SU-DHL-6 (cell line): ENCODE measurements at regions not wholly inside any gene's neighbourhood (a gene's known extent, or its start where the extent isn't known, plus 50 kb on each side); places are given as distances from the start of the nearest gene placed in this dataset.

Source experiments
- EZH2phosphoT487 ChIP-seq: fragments of 200-600 bp; sonication (generic), shearing (Covaris generic); conservative IDR thresholded peaks from 2 replicates; pipeline ENCODE4 v1.6.1; 2018; ENCODE audit warnings: mild to moderate bottlenecking, antibody characterized with exemption, low read length, moderate library complexity, mixed read lengths
- TF ChIP-seq, protein P1 (sequence below): fragments of 200-600 bp; sonication (generic); IDR thresholded peaks from one replicate; pipeline ENCODE4 v1.5.1; 2017; ENCODE audit warnings: antibody characterized with exemption, mild to moderate bottlenecking, low read length, moderate library complexity; ENCODE audit not compliant: insufficient read depth, poor library complexity, severe bottlenecking

DNA sequence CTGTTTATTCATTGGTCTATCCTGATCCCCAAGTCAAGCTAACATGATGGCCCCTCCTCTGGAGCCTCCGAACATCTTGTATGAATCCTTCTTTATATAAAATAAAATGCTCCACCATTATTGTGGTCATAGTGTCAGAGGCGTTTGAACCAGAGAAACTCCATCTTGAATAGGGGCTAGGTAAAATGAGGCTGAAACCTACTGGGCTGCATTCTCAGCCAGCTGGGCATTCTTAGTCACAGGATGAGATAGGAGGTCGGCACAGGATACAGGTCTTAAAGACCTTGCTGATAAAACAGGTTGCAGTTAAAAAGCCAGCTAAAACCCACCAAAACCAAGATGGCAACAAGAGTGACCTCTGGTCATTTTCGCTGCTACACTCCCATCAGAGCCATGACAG, 905.8 kb upstream of the AUTS2 start:
- TF ChIP-seq, protein P1, sequence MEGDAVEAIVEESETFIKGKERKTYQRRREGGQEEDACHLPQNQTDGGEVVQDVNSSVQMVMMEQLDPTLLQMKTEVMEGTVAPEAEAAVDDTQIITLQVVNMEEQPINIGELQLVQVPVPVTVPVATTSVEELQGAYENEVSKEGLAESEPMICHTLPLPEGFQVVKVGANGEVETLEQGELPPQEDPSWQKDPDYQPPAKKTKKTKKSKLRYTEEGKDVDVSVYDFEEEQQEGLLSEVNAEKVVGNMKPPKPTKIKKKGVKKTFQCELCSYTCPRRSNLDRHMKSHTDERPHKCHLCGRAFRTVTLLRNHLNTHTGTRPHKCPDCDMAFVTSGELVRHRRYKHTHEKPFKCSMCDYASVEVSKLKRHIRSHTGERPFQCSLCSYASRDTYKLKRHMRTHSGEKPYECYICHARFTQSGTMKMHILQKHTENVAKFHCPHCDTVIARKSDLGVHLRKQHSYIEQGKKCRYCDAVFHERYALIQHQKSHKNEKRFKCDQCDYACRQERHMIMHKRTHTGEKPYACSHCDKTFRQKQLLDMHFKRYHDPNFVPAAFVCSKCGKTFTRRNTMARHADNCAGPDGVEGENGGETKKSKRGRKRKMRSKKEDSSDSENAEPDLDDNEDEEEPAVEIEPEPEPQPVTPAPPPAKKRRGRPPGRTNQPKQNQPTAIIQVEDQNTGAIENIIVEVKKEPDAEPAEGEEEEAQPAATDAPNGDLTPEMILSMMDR: no peak
- no peak for TF ChIP-seq EZH2phosphoT487
